HG02981 (cell line): ENCODE measurements at regions not wholly inside any gene's neighbourhood (a gene's known extent, or its start where the extent isn't known, plus 50 kb on each side); places are given as distances from the start of the nearest gene placed in this dataset.

Experiments
- ATAC-seq: cut with Tn5 transposase; IDR thresholded peaks from one replicate; pipeline ENCODE4 v1.9.1; 2021; ENCODE audit warnings: mild to moderate bottlenecking, moderate library complexity; ENCODE audit not compliant: unreplicated experiment

- ATAC-seq, result no peak
These were observed 50.3 kb downstream of the PLXNA1 start for GRCh38 chr3:127033171-127033570.

GRCh38 chr3:127033786-127034185 lies 50.9 kb downstream of the PLXNA1 start:
- ATAC-seq, result no peak

- no peak for ATAC-seq
These were observed 51.5 kb downstream of the PLXNA1 start for GRCh38 chr3:127034195-127034989.

- ATAC-seq, result no peak
These were observed 52.2 kb downstream of the PLXNA1 start for GRCh38 chr3:127034990-127035652.

GRCh38 chr3:127035677-127036076 lies 52.8 kb downstream of the PLXNA1 start:
- no peak for ATAC-seq

- ATAC-seq, result no peak
These were observed 53.5 kb downstream of the PLXNA1 start for GRCh38 chr3:127036209-127037020.

- ATAC-seq, result no peak
These were observed 54.1 kb downstream of the PLXNA1 start for GRCh38 chr3:127037021-127037400.

- ATAC-seq, result no peak
These were observed 54.5 kb downstream of the PLXNA1 start for GRCh38 chr3:127037418-127037841.

- ATAC-seq, result no peak
These were observed 55.1 kb downstream of the PLXNA1 start for GRCh38 chr3:127037971-127038446.

- ATAC-seq, result no peak
These were observed 55.6 kb downstream of the PLXNA1 start for GRCh38 chr3:127038466-127038865.

GRCh38 chr3:127038923-127039581 lies 56.1 kb downstream of the PLXNA1 start:
- ATAC-seq, result no peak

- ATAC-seq, result no peak
These were observed 56.8 kb downstream of the PLXNA1 start for GRCh38 chr3:127039719-127040118.

- ATAC-seq, result no peak
These were observed 57.3 kb downstream of the PLXNA1 start for GRCh38 chr3:127040216-127040615.

- ATAC-seq, result no peak
These were observed 58.4 kb downstream of the PLXNA1 start for GRCh38 chr3:127041264-127041820.

GRCh38 chr3:127041933-127042332 lies 59.0 kb downstream of the PLXNA1 start:
- no peak for ATAC-seq

GRCh38 chr3:127042634-127043033 lies 59.7 kb downstream of the PLXNA1 start:
- no peak for ATAC-seq

- ATAC-seq, result no peak
These were observed 60.2 kb downstream of the PLXNA1 start for GRCh38 chr3:127043041-127043641.

- ATAC-seq, result no peak
These were observed 61.0 kb downstream of the PLXNA1 start for GRCh38 chr3:127043731-127044510.

- no peak for ATAC-seq
These were observed 62.1 kb downstream of the PLXNA1 start for GRCh38 chr3:127044996-127045395.
